NCI-H2227 treated with DMSO at 0.1 percent for 48 hours (cell line): ENCODE measurements at regions not wholly inside any gene's neighbourhood (a gene's known extent, or its start where the extent isn't known, plus 50 kb on each side); places are given as distances from the start of the nearest gene placed in this dataset.
"Not testable (repeated sequence)": the region's sequence is repeated elsewhere in the genome, so short reads cannot be mapped to it uniquely, and the experiment has no call there.

ENCODE experiments used
- DNase-seq: peaks from one replicate; lab custom pipeline; 2025; lab: John Stamatoyannopoulos, UW

GRCh38 chr4:9505341-9505740, 61.1 kb downstream of the DEFB131A start:
- not testable (repeated sequence) for DNase-seq

- not testable (repeated sequence) for DNase-seq
Measured at GRCh38 chr4:9506672-9507071, 62.5 kb downstream of the DEFB131A start.

GRCh38 chr4:9512941-9513340, 68.7 kb downstream of the DEFB131A start:
- DNase-seq = not testable (repeated sequence)

- DNase-seq = not testable (repeated sequence)
Measured at GRCh38 chr4:9519631-9520030, 75.4 kb downstream of the DEFB131A start.

- DNase-seq = not testable (repeated sequence)
Measured at GRCh38 chr4:9522903-9523302, 78.7 kb downstream of the DEFB131A start.

GRCh38 chr4:9524406-9524805, 80.2 kb downstream of the DEFB131A start:
- DNase-seq = not testable (repeated sequence)

GRCh38 chr4:9532134-9532862, 88.1 kb downstream of the DEFB131A start:
- peak; percentile 2 for DNase-seq

GRCh38 chr4:9532863-9533192, 88.6 kb downstream of the DEFB131A start:
- DNase-seq = not testable (repeated sequence)

- not testable (repeated sequence) for DNase-seq
Measured at GRCh38 chr4:9537101-9537500, 92.9 kb downstream of the DEFB131A start.

GRCh38 chr4:9539939-9540520, 95.8 kb downstream of the DEFB131A start:
- not testable (repeated sequence) for DNase-seq

GRCh38 chr4:9541388-9541915, 97.2 kb downstream of the DEFB131A start:
- DNase-seq = not testable (repeated sequence)

GRCh38 chr4:9544851-9545250, 100.6 kb downstream of the DEFB131A start:
- DNase-seq = not testable (repeated sequence)

GRCh38 chr4:9547470-9547869, 103.3 kb downstream of the DEFB131A start:
- DNase-seq = not testable (repeated sequence)

GRCh38 chr4:9556076-9556475, 111.9 kb downstream of the DEFB131A start:
- DNase-seq = not testable (repeated sequence)

GRCh38 chr4:9577869-9578268, 133.7 kb downstream of the DEFB131A start:
- not testable (repeated sequence) for DNase-seq

GRCh38 chr4:9582880-9583279, 138.7 kb downstream of the DEFB131A start:
- not testable (repeated sequence) for DNase-seq

- DNase-seq = no peak
Measured at GRCh38 chr4:9592010-9592409, 147.8 kb downstream of the DEFB131A start.

GRCh38 chr4:9594948-9595347, 150.7 kb downstream of the DEFB131A start:
- DNase-seq = no peak

GRCh38 chr4:9595531-9595930, 151.3 kb downstream of the DEFB131A start:
- not testable (repeated sequence) for DNase-seq

GRCh38 chr4:9599266-9599665, 155.1 kb downstream of the DEFB131A start:
- no peak for DNase-seq

- DNase-seq = no peak
Measured at GRCh38 chr4:9600246-9600645, 156.0 kb downstream of the DEFB131A start.

- DNase-seq = no peak
Measured at GRCh38 chr4:9602389-9602914, 158.2 kb downstream of the DEFB131A start.
